ENCODE measurements at regions not wholly inside any gene's neighbourhood (a gene's known extent, or its start where the extent isn't known, plus 50 kb on each side); places are given as distances from the start of the nearest gene placed in this dataset.

DNA sequence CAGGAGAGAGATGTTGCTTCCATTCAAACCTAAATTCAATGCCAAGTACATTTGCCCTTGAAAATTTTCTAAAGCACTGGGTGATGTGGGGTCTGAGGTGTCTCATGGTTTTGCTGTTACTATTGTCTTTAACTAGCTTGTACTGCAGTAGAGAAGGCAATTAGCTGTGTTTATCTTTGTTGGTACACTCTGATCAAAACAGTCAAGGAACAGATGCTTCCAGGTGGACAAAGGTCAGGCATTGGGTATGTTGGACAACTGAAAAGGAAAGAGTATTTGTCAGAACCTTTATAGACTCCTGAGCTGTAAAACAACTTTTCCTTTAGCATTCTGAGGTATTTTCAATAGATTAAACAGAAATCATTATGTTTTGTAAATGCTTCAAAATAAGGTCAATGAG lies 2228.7 kb upstream of the WWC1 start (continued):
- no peak for TF ChIP-seq EP300 (conservative IDR thresholded peaks at IDR 0.05; ENCODE audit: poor library complexity, severe bottlenecking)

- no peaks in the 10 kb centered on the region for H3K9me2 ChIP-seq (ENCODE audit: insufficient read depth, low read length)
- no peak overlapping the region for H3K27ac ChIP-seq (ENCODE audit: low read length)
- no peak overlapping the region for H3K4me3 ChIP-seq (ENCODE audit: low read length)
- no peaks in the 10 kb centered on the region for H3K27me3 ChIP-seq (ENCODE audit: insufficient read depth, low read depth, low read length)
- H3K4me2 ChIP-seq (ENCODE audit: low read length) = no peak overlapping the region
- TF ChIP-seq SMC3 (conservative IDR thresholded peaks at IDR 0.05; ENCODE audit: poor library complexity) (no peak), RAD21 (conservative IDR thresholded peaks at IDR 0.05) (no peak), MXI1 (conservative IDR thresholded peaks at IDR 0.05; ENCODE audit: poor library complexity, severe bottlenecking) (no peak), EP300 (conservative IDR thresholded peaks at IDR 0.05; ENCODE audit: poor library complexity, severe bottlenecking) (no peak), POLR2AphosphoS5 (IDR thresholded peaks at IDR 0.05) (no peak), EZH2 (IDR thresholded peaks at IDR 0.05; ENCODE audit: borderline replicate concordance, insufficient read depth, low read length, poor library complexity, severe bottlenecking) (no peak), CTCF (IDR thresholded peaks at IDR 0.05; ENCODE audit: poor library complexity, severe bottlenecking) (no peak), REST (IDR thresholded peaks at IDR 0.05; ENCODE audit: borderline replicate concordance) (no peak), TAF1 (IDR thresholded peaks at IDR 0.05; ENCODE audit: low read depth) (no peak)
- no peaks in the 10 kb centered on the region for H3K9me3 ChIP-seq (ENCODE audit: low read length)
- no peak overlapping the region for H3K9ac ChIP-seq (ENCODE audit: low read length)
- no peaks in the 10 kb centered on the region for H3F3A ChIP-seq (ENCODE audit: insufficient read depth, low read length, poor library complexity, severe bottlenecking)
- H3K79me2 ChIP-seq (replicated peaks; ENCODE audit: insufficient read depth, low read length) = no peaks in the 10 kb centered on the region
- H2AFZ ChIP-seq (ENCODE audit: low read depth, low read length) = no peak overlapping the region
- H3K36me3 ChIP-seq (ENCODE audit: insufficient read depth, low read length) = no peaks in the 10 kb centered on the region
- H4K20me1 ChIP-seq (ENCODE audit: insufficient read depth) = no peaks in the 10 kb centered on the region
Observed at GRCh38 chr5:166063261-166063660, 2228.2 kb upstream of the WWC1 start.

DNA sequence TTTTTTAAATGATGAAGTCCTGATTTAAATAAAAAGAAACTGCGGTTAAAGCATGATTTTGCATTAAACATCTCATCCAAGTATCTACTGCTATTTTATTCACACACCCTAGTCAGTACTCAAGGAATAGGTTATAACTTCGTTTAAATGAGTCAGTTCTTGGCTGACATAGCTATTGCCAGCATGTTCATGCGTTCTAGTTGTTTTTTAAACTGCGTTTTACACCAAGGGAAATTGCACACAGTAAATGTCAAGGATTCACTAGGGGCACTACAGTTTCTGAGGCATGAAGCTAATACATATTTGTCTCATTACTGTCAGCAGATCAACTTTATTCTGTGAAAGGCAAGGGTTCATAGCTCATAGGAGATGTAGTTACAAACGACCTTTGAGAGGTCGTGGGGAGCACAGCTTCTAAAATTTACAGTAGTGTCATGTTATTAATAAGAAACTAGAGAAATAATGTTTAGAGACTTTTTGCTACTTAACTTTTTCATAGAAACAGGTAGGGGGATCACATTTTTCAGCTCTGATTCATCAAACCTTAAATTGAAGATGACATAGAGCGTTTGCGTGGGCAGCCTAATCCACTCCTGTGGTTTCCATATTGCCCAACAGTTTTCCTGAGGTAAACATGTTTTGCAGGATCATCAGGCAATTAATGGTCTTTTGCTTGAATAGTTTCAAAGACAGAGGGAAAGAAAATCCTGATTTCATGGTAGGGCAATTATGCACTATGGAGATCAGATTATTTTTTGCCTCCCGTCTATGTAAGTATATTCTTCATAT lies 2222.7 kb upstream of the WWC1 start:
- peak; percentile 46 for TF ChIP-seq RAD21 (conservative IDR thresholded peaks at IDR 0.05)
- TF ChIP-seq EP300 (conservative IDR thresholded peaks at IDR 0.05; ENCODE audit: poor library complexity, severe bottlenecking) = peak; percentile 59
- TF ChIP-seq MXI1 (conservative IDR thresholded peaks at IDR 0.05; ENCODE audit: poor library complexity, severe bottlenecking) = no peak
- TF ChIP-seq CTCF (IDR thresholded peaks at IDR 0.05; ENCODE audit: poor library complexity, severe bottlenecking) = peak; percentile 48
- no peak for TF ChIP-seq EZH2 (IDR thresholded peaks at IDR 0.05; ENCODE audit: borderline replicate concordance, insufficient read depth, low read length, poor library complexity, severe bottlenecking)
- TF ChIP-seq POLR2AphosphoS5 (IDR thresholded peaks at IDR 0.05) = peak; percentile 32
- TF ChIP-seq SMC3 (conservative IDR thresholded peaks at IDR 0.05; ENCODE audit: poor library complexity) = peak; percentile 25
- no peak for TF ChIP-seq TAF1 (IDR thresholded peaks at IDR 0.05; ENCODE audit: low read depth)
- TF ChIP-seq REST (IDR thresholded peaks at IDR 0.05; ENCODE audit: borderline replicate concordance) = no peak
- H3K9ac ChIP-seq (ENCODE audit: low read length) = no peak overlapping the region

More for the DNA sequence above, 2222.7 kb upstream of the WWC1 start:
- no peaks in the 10 kb centered on the region for H3K27me3 ChIP-seq (ENCODE audit: insufficient read depth, low read depth, low read length)
- H3K9me2 ChIP-seq (ENCODE audit: insufficient read depth, low read length) = no peaks in the 10 kb centered on the region
- peak overlapping the region; percentile 23 for H3K4me2 ChIP-seq (ENCODE audit: low read length)
- H4K20me1 ChIP-seq (ENCODE audit: insufficient read depth) = no peaks in the 10 kb centered on the region
- H3K9me3 ChIP-seq (ENCODE audit: low read length) = no peaks in the 10 kb centered on the region
- H2AFZ ChIP-seq (ENCODE audit: low read depth, low read length) = no peak overlapping the region
- no peak overlapping the region for H3K4me3 ChIP-seq (ENCODE audit: low read length)
- no peaks in the 10 kb centered on the region for H3K79me2 ChIP-seq (replicated peaks; ENCODE audit: insufficient read depth, low read length)
- H3K36me3 ChIP-seq (ENCODE audit: insufficient read depth, low read length) = no peaks in the 10 kb centered on the region
- H3F3A ChIP-seq (ENCODE audit: insufficient read depth, low read length, poor library complexity, severe bottlenecking) = no peaks in the 10 kb centered on the region
- no peak overlapping the region for H3K27ac ChIP-seq (ENCODE audit: low read length)
